KG1 (cell line): ENCODE measurements at regions not wholly inside any gene's neighbourhood (a gene's known extent, or its start where the extent isn't known, plus 50 kb on each side); places are given as distances from the start of the nearest gene placed in this dataset.

Experiments
- DNase-seq: peaks from one replicate; lab custom pipeline; 2025; lab: John Stamatoyannopoulos, UW

GRCh38 chr5:9920697-9921096, 290.5 kb upstream of the TAS2R1 start:
- no peak for DNase-seq

- no peak for DNase-seq
Measured at GRCh38 chr5:9919306-9920030, 289.3 kb upstream of the TAS2R1 start.

GRCh38 chr5:9905661-9906060, 275.5 kb upstream of the TAS2R1 start:
- no peak for DNase-seq

GRCh38 chr5:9903801-9904200, 273.6 kb upstream of the TAS2R1 start:
- no peak for DNase-seq

GRCh38 chr5:9898319-9898718, 268.2 kb upstream of the TAS2R1 start:
- DNase-seq = no peak

GRCh38 chr5:9895302-9895645, 265.1 kb upstream of the TAS2R1 start:
- no peak for DNase-seq

- no peak for DNase-seq
Measured at GRCh38 chr5:9894571-9895301, 264.6 kb upstream of the TAS2R1 start.

GRCh38 chr5:9892696-9893095, 262.5 kb upstream of the TAS2R1 start:
- no peak for DNase-seq

GRCh38 chr5:9889511-9889910, 259.4 kb upstream of the TAS2R1 start:
- DNase-seq = no peak

- no peak for DNase-seq
Measured at GRCh38 chr5:9888501-9888901, 258.4 kb upstream of the TAS2R1 start.

- DNase-seq = no peak
Measured at GRCh38 chr5:9885164-9885563, 255.0 kb upstream of the TAS2R1 start.

- DNase-seq = no peak
Measured at GRCh38 chr5:9878206-9878605, 248.1 kb upstream of the TAS2R1 start.

GRCh38 chr5:9877488-9877887, 247.3 kb upstream of the TAS2R1 start:
- no peak for DNase-seq

- DNase-seq = no peak
Measured at GRCh38 chr5:9876451-9876850, 246.3 kb upstream of the TAS2R1 start.

GRCh38 chr5:9869616-9870288, 239.6 kb upstream of the TAS2R1 start:
- DNase-seq = no peak

- no peak for DNase-seq
Measured at GRCh38 chr5:9865574-9865973, 235.4 kb upstream of the TAS2R1 start.

GRCh38 chr5:9864791-9865190, 234.6 kb upstream of the TAS2R1 start:
- DNase-seq = no peak

GRCh38 chr5:9863486-9863885, 233.3 kb upstream of the TAS2R1 start:
- DNase-seq = no peak

- DNase-seq = no peak
Measured at GRCh38 chr5:9861666-9862256, 231.6 kb upstream of the TAS2R1 start.

- no peak for DNase-seq
Measured at GRCh38 chr5:9859808-9860207, 229.7 kb upstream of the TAS2R1 start.

- no peak for DNase-seq
Measured at GRCh38 chr5:9858043-9858442, 227.9 kb upstream of the TAS2R1 start.

GRCh38 chr5:9853309-9853708, 223.2 kb upstream of the TAS2R1 start:
- DNase-seq = no peak

- no peak for DNase-seq
Measured at GRCh38 chr5:9852671-9853070, 222.5 kb upstream of the TAS2R1 start.
